Endothelial cell of umbilical vein (primary cell): ENCODE measurements at regions not wholly inside any gene's neighbourhood (a gene's known extent, or its start where the extent isn't known, plus 50 kb on each side); places are given as distances from the start of the nearest gene placed in this dataset.

Experiments used
- CTCF ChIP-seq, 2 donors: IDR thresholded peaks; 1 replicate in 1 of 2; 2 replicates in 1 of 2; pipeline ENCODE4 v1.5.1; 2011; ENCODE audit warnings: low read length in 2 of 2, mild to moderate bottlenecking in 2 of 2, moderate library complexity in 2 of 2, control low read depth in 1 of 2, inconsistent platforms in 1 of 2, low read depth in 1 of 2; ENCODE audit not compliant: insufficient read depth in 1 of 2; ENCODE audit errors: extremely low read depth in 1 of 2
- FOS ChIP-seq: IDR thresholded peaks from 2 replicates; pipeline ENCODE4 v1.6.1; 2011; ENCODE audit warnings: mild to moderate bottlenecking, low read length, moderate library complexity, borderline replicate concordance; ENCODE audit not compliant: insufficient read depth

- TF ChIP-seq CTCF (IDR thresholded peaks at IDR 0.05; ENCODE audit: extremely low read depth in 1 of 2, insufficient read depth in 1 of 2, low read depth in 1 of 2, low read length in 2 of 2) (no peak), FOS (no peak)
Measured at GRCh38 chr4:28518561-28519165, 1658.0 kb downstream of the STIM2 start.
